Dermis microvascular lymphatic vessel endothelial cell (primary cell): ENCODE measurements at regions not wholly inside any gene's neighbourhood (a gene's known extent, or its start where the extent isn't known, plus 50 kb on each side); places are given as distances from the start of the nearest gene placed in this dataset.
A peak's percentile ranks its signal among the peaks of the same experiment; 100 is the strongest.

ENCODE experiments used
- DNase-seq, 2 donors: peaks; one replicate each; pipeline versions ENCODE4 v3.0.0 to v3.0.0-alpha.2; 2010; ENCODE audit warnings: low read depth in 2 of 2

- DNase-seq: no peak
These were observed 230.7 kb upstream of the TMC3 start for GRCh38 chr15:81604713-81605112.

GRCh38 chr15:81596159-81596865, 222.3 kb upstream of the TMC3 start:
- DNase-seq: no peak

- no peak for DNase-seq
These were observed 221.7 kb upstream of the TMC3 start for GRCh38 chr15:81595752-81596151.

- DNase-seq: no peak
These were observed 215.7 kb upstream of the TMC3 start for GRCh38 chr15:81589671-81590070.

DNA sequence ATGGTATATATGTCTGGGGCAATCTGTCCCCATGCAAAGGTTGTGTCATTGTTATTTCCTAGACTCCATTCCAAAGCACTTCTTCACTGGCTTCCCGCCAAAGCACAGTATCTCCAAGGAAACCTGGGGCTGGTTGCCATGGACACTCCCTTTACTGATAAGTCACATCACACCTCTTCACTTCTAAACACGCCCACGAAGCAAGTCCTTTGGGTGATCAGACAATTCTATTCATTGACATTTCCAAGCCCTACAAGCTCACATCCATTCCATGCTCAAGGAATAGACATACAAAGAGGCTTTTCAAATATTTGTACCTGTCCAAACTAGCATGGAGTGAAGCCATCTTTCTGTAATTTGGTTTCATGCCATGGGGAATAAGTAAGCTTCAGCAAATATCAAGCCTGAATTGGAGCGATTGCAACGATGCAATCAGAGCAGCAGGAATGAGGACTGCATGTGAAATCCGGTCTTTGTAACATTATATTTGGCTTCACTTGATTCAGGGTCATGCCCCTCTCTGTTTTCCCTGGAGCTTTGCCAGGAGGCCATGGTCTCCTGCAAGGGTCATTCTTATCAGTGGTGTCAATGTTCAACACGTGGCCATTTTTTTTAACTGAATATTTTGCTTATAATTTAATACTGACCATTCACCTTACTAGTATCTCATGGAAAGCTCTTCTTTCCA, 201.6 kb upstream of the TMC3 start:
- peak; percentile 90 to 92 for DNase-seq

DNA sequence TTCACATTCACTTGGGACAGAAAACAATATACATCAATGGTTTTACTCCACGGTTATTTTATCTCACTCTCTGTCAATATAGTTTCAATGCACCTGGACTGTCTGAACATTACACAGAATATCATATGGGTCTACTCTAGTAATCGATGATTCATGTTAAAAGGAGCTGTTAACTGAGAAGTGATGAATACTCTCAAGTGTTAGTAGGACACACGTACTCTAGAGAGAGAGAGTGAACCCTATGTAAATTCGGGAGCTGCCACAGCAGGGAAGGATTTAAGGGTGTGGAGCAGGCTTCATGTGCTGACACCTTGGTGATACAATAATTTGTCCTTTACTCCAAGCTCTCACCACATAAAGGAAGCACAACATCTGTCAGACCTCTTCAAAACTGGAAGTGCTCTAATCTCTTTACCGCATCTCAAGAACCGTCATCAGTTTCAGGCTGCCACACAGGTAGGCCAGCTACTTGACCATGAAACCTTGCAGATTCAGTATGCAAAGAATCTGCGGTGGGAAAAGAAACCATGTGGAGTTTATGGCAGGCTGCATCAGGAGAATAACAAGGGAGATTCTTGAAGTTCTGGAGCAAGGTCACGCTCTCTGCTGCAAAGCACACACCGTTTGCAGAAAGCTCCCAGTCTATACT, 199.2 kb upstream of the TMC3 start:
- no peak for DNase-seq

DNA sequence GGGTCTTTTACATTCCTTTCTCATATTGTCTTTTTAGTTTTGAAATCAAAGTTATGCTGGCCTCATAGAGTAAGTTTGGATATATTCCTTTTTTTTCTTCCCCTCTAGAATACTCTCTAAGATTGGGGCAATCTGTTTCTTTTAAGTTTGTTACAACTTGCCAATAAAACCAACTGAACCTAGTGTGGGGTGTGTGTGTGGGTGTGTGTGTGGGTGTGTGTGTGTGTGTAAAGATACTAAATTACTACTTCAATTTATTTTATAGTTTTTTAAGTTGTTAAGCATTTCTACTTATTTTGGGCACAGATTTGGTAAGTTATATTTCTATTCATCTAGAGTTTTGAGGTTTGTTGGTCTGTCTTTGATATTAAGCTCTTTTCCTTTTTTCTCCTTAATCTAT, 198.2 kb upstream of the TMC3 start:
- DNase-seq: no peak

DNA sequence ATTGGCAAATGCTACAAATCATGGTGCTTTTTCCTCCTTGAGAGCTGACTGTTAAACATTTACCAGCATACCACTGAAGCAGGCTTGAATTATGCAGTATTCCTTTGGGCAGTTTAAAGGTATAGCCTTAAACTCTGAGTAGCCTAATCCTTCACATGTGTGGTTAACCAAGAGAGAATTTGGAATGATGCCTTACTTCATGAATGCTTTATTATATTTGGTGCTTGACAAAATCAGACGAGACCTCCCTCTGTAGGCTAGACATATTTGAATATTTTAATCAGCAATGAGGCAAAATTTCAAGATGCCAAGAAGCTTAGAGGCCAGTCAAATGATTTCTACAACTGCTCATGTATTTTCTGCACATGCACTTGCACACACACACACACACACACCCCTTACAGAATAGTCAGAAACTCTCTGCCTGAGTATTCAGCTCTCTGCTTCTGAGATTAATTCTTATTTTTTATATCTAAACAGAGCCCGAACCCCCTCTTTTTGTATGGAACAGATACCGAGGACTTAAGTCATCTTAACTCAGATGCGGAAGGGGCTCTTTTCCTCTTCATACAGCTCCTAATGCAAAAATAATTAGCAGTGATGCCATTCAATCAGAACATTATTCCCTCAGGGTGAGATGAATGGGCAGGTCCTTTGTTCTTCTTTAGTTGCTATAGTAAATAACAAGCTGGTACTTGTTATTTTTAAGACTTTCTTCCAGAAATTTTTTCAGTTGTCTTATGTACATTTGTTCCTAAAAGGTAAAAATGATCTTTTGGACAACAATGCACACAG, 195.5 kb upstream of the TMC3 start:
- DNase-seq: no peak

DNA sequence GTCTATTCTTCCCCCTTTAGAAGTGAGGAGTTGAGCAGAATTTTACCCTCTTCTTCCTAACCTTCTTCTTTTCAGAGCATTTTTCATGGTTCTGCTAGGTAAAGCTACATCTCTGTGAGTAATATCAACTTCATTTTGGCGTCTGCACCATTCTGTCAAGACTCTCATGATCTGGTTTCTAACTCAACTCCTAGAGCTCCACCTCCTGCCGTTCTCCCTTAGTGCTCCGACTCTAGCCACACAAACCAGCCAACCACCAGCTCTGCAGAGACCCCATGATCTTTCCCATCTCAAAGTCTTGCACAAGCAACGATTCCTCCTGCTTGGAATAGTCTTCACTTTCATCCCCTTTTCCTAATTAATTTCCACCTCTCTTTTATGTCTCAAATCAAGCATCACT, 193.9 kb upstream of the TMC3 start:
- no peak for DNase-seq

DNA sequence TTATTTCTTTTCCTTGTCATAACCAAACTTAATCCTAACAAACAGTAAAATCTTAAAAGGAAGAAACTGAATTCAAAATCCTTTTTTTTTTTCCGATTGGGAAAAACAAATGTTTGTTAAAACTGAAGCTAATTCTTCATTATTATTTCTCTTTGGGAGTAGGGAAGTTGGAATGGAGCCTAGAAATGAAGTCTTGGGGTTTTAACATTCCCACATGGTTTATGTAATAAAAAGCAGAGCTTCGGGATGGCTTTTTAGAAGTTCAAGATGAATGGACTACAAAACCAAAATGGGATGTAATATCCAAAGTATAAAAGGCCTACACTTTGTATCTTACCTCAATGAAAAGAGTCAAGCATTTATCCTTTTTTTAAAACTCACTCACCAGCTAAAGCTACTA, 189.0 kb upstream of the TMC3 start:
- no peak for DNase-seq

DNA sequence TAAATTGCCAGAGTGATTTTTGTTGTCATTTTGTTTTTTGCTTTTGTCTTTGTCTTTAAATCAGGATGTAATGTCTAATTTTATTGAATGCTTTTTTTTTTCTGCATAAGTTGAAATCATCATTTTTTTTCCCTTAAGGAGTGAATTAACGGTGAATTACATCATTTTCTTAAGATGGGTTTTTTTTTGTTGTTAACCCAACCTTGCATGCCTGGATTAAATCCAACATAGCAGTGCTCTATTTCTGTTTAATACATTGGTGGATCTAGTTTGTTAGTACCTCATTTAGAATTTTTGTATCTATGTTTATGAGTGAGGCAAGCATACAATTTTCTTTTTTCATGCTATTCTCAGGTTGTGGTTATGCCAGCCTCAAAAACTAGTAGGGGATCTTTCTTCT, 186.4 kb upstream of the TMC3 start:
- DNase-seq: no peak

DNA sequence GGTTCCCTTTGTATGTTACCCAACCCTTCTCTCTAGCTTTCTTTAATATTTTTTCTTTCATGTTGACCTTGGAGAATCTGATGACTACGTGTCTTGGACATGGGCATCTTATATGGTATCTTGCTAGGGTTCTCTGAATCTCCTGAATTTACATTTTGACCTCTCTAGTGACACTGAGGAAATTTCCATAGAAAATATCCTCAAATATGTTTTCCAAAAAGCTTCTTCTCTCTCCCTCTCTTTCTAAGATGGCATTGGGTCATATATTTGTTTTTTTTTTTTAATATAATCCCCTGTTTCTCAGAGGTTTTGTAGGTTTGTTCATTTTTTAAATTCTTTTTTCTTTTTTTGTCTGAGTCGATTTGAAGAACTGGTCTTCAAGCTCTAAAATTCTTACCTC, 184.0 kb upstream of the TMC3 start:
- no peak for DNase-seq

DNA sequence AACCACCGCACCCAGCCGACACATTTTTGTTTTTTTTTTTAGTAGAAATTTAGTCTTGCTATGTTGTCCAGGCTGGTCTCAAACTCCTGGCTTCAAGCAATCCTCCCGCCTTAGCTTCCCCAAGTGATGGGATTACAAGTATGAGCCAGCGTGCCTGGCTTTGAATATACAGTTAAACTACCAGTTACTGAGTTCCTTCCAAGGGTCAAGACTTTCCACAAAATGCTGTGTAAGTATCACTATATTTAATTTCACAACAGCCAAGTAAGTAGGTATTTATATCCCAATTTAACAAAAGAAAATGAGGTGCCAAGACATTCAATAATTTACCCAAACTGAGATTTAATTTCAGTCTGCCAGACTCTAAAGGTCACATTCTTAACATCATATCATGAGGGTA, 181.3 kb upstream of the TMC3 start:
- DNase-seq: no peak

DNA sequence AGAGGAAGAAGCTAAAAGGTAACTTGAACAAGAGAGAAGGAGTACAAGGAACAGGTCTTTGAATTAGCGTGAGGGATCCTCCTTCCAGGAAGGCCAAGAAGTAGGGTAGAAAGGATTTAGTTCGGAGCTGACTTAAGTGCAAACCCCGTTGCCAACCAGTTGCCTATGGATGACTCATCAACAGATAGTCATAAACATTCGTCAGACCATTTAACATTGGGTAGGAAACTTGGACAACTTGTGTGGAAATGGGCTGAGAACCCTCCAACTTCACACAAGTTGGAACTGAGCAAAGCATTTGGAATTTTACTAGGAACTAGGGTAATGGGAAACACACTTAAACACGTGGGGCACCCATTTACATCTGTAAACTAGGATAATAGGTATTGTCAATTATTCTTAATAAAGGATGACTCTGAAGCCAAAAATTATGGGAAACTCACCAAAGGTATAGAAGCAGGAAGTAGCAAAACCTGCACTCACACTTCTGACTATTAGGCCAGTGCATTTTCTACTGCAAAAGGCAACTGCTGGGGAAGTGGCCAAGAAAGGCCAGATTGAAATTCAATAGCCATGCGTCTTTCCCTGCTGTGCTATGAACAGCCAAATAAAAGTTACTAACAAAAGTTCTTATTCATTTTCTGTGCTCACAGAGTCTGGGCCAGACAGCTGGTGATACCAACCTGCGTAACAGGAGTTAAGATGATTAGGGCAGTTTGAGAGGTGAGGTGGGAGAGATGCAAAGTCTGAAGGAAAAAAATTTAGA, 174.5 kb upstream of the TMC3 start:
- DNase-seq: no peak

DNA sequence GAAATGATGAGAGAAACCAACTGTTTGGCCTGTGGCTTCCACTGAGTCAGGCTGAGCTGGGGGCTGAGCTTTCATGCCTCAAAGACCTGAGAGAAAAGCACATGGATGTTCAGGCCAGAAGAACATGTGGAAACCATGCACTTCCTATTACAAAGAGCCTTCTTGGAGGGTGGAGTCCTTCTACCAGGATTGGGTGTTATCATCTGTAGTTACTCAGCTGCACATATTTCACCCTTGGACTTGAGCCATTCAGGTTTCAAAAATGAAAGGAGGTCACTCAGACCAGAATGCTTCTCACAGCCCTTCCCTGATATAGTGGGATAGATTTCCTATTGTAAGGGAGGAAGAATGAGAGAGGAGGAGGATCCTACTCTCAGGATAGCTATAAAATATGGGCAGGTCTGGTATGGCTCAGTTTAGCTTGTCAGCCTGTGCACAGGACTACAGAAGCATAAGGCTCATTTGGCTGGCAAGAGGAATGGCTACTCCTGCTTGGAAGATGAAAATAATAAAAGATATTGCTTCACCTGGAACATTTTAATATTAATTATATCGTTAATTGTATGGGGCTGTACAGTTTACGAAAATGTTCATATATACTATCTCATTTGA, 173.6 kb upstream of the TMC3 start:
- DNase-seq: no peak

GRCh38 chr15:81544385-81544784, 170.4 kb upstream of the TMC3 start:
- no peak for DNase-seq

DNA sequence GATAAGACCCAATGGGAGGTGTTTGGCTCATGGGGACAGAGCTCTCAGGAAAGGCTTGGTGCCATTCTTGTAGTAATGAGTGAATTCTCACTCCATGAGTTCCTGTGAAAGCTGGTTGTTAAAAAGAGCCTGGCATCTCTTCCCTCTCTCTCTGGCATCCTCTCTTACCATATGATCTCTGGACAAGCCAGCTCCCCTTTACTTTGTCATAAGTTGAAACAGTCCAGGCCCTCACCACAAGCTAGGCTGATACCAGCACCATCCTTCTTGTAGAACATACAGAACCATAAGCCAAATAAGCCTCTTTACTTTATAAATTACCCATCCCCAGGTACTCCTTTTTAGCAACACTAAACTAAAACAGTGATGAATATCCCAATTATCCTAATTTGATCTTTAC, 166.9 kb upstream of the TMC3 start:
- DNase-seq: no peak

DNA sequence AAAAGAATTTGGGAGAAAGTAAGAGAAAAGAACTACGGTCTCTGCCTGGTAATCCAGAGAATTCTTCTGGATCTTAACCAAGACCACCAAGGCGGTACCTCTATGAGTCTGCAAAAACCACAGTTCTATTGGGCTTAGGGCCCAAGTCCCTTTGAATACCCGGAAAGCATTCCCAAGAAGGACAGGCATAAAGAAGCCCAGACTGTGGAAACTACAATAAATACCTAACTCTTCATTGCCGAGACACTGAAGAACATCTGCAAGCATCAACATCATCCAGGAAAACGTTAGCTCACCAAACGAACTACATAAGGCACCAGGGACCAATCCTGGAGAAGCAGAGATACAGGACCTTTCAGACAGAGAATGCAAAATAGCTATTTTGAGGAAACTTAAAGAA, 162.3 kb upstream of the TMC3 start:
- no peak for DNase-seq

GRCh38 chr15:81534124-81534523, 160.1 kb upstream of the TMC3 start:
- DNase-seq: no peak

DNA sequence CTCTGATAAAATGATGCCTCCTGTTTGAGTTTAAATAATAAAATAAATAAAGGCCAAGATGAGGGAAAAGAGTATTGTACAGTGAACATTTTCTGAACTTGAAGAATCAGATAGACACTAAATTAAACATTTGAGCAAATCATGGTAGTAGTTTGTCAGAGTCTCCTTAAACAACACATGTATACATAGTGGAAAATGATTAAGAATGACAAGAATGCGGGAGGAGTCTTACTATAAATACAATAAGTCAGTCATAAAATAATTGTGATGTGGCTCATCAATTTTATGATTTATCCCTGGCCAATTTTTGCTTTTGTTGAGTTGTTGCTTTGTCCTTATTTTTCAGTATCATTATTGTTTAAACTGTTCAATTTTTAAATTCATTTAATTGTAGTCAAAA, 158.0 kb upstream of the TMC3 start:
- DNase-seq: peak in 1 of 2 donors; percentile 10

DNA sequence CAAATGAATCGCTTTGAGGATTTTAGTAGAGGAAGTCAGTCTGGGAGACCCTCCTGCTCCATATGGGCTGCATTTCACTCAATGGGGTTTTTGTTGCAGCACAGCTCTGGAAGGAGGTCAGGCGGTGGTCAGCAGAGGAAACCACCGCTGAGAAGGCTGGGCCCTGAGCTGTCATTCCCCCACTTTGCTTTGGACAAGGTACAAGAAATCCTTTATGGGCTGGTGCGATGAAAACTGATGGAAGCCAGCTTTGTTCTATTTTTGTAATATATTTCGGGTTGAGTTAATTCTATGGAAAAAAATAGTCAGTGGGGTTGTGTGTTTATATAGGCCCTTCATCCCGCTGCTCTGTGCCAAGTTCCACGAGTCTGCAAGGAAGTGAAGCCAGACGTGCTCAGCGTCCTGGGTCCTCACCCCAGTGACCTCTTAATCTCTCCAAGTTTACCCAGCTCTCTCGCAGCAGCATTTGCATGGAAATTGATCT, 157.1 kb upstream of the TMC3 start:
- DNase-seq: peak; percentile 38 to 95
